GM18868 (cell line): ENCODE measurements at regions not wholly inside any gene's neighbourhood (a gene's known extent, or its start where the extent isn't known, plus 50 kb on each side); places are given as distances from the start of the nearest gene placed in this dataset.
"Not testable (repeated sequence)": the region's sequence is repeated elsewhere in the genome, so short reads cannot be mapped to it uniquely, and the experiment has no call there.

ENCODE experiments used
- ATAC-seq: cut with Tn5 transposase; IDR thresholded peaks from one replicate; pipeline ENCODE4 v1.9.1; 2021; ENCODE audit warnings: mild to moderate bottlenecking, moderate library complexity; ENCODE audit not compliant: unreplicated experiment

DNA sequence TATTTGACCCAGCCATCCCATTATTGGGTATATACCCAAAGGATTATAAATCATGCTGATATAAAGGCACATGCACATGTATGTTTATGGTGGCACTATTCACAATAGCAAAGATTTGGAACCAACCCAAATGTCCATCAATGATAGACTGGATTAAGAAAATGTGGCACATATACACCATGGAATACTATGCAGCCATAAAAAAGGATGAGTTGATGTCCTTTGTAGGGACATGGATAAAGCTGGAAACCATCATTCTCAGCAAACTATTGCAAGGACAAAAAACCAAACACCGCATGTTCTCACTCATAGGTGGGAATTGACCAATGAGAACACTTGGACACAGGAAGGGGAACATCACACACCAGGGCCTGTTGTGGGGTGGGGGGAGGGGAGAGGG is 147.3 kb upstream of the STK26 start:
- ATAC-seq = not testable (repeated sequence)

DNA sequence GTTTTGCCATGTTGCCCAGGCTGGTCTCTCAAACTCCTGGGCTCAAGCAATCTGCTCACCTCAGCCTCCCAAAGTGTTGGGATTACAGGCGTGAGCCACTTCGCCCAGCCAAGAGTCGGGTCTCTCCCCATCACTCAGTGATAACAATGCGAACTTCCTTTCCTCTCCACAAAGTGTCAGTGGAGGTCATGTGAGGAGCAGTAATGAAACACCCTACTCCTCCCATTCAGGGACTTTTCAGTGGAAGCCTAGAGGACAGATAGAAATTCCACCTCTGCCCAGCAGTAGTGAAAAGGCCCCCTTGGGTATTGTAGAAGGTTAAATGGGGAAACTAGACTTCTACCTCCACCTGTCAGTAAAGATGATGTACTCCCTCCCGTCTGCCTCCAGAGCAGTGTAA is 141.9 kb upstream of the STK26 start:
- no peak for ATAC-seq

DNA sequence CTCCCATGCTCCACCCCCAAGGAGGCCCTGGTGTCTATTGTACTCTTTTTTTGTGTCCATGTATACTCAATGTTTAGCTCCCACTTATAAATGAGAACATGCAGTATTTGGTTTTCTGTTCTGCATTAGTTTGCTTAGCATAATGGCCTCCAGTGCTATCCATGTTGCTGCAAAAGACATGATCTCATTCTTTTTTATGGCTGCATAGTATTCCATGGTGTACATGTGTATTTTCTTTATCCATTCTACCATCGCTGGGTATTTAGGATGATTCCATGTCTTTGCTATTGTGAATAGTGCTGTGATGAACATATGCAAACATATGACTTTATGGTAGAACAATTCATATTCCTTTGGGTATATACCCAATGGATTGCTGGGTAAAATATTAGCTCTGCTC is 138.1 kb upstream of the STK26 start:
- not testable (repeated sequence) for ATAC-seq

DNA sequence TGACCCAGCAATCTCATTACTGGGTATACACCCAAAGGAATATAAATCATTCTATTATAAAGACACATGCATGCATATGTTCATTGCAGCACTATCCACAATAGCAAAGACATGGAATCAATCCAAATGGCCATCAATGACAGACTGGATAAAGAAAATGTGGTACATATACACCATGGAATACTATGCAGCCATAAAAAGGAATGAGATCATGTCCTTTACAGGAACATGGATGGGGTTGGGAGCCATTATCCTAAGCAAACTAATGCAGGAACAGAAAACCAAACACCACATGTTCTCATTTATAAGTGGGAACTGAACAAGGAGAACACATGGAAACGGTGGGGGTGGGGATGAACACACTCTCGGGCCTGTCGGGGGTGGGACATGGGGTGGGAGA is 129.2 kb upstream of the STK26 start:
- not testable (repeated sequence) for ATAC-seq

DNA sequence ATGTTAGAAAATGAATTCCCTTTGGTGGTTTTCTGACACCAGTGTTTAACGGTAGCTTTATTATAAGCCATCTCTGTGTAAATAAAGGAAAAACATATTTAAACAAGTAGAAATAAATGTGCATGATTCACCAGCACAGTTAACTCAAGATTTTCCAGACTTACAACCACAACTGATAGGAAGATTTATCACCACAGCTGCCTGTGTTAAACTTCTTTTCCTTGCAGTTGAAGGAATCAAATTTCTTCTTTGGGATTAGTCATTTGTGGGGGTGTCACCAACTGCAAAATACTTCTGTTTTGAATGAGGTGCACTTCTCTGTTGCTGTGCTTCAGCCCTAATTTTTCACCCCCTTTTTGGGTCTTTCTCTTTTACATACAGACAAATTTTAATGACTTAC is 128.1 kb upstream of the STK26 start:
- no peak for ATAC-seq

DNA sequence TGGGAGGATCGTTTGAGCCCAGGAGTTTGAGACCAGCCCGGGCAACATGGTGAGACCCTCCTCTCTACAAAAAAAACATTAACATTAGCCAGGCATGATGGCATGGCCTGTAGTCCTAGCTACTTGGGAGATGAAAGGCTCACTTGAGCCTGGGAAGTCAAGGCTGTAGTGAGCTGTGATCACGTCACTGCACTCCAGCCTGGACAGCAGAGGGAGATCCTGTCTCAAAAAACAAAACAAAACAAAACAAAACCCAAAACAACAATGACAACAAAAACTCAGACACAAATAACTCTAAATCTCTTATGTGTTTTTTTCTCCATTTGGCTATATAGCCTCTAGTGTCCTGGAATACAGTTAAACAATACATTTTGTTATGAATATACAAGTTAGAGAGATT is 127.3 kb upstream of the STK26 start:
- ATAC-seq = no peak

DNA sequence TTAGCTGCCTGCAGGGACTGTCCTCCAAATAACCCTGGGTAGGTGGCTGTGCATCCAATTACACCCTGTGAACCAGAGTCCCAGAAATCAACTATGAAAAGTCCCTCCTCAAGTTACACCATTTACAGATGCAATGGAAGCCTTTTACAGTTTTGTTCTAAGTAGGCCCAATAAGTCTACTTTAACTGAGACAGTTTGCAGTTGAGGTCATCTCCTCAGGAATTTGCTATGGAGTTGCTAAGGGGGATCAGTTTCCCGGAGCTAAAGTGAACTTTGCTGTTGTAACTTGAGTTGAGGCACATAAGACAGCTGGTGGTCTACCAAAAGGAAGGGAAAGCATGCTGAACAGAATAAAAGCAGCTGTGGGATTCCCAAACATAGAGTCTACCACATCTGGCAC is 121.6 kb upstream of the STK26 start:
- ATAC-seq = no peak

DNA sequence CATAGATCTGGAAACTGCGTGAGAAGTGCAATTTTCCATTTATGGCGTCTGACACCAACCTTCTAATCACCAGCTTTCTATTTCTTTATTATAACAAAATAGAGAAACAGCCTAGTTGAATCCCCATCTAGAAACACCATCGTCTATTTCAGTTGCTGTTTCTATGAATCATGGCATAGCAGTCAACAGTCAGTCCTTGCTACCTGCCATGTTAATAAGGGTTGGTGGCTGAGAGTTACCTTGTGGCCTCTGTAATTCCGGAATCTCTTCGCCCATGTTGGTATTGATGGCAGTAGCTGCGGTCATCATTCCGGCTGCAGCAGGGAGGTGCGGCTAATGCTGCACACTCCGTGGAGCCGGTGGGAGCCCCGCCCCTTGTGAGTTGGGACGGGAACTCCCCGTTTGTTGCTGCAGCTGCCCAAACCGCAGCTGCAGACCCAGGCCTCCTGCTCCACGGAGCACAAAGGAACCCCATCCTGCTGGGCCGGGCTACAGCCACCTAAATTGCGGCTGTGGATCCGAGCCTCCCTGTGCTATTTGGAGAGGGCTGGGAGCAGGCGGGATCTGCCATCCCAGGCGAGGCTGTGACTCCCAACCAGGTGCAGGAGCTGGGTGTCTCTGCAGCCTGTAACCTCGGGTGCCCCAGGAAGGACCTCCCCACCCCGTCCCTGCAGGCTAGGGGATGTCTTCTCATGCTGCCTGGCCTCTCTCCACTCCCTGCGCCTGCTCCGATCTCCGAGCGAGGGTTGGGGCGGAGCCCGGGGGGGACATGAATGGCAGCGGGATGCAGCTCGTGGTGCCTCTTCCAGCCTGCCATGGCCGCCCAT is 115.4 kb upstream of the STK26 start:
- ATAC-seq = no peak

DNA sequence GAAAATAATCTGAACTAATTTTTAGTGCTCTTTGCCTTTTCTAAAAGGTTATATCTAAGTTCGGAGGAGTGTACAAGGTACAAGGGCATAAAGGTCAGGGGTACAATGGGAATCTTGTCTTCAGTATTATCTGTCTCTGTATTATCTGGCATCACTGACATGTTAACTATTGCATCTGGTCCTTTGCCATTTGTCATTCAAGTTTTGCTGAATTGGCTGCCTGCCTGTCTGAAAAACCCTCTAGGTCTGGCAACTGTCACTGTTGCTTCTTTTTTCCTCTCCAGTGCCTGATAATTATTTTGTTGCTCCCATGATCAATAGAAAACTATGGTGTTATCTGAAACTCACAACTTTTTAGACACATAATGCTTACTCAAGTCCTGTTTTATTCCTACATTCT is 112.5 kb upstream of the STK26 start:
- ATAC-seq = no peak

DNA sequence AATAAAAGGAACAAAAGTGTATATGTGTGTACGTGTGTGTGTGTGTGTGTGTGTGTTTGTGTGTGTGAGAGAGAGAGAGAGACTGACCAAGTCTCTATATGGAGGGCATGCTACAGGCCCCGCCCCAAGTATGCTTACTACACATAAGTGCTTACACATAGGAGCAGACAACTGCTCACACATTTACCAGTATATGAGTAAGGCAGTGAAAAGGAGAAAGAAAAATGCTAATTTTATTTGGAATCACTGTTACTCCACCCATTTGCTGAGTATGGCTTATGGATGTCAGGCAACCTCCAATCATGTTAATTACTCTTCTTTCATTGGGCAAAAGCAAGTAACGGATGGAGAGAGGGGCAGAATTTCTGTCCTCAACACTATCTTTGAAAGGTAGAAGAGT is 107.6 kb upstream of the STK26 start:
- ATAC-seq = no peak

DNA sequence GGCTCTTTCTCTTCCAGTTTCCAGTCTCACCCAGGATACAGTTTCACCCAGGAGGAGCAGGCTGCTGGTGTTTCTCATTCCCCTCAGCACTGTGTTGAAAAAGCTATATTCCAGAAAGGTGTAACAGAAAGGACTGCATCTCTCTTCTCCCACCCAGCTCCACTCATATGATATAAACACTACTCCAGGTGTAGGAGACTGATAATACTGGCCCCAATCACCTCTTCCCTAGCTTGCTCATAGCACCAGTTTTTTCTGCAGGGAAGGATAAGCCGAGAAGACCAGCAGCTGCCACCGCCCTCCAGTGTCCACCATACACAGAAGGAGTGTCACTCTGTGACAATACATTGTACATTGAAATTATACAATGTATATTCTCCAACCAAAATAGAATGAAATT is 105.5 kb upstream of the STK26 start:
- ATAC-seq = no peak

DNA sequence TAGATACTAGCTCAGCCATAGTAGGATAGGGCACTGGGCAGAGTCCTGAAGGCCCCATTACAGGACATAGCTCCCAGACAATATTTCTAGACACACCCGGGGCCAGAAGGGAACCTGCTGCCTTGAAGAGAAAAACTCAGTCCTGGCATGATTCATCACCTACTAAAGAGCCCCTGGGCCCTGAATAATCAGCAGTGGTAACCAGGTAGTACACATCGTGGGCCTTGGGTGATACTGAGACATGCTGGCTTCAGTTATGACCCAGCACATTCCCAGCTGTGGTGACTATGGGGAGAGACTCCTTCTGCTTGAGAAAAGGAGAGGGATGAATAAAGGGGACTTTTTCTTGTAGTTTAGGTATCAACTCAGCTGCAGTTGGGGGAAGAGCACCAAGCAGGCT is 104.3 kb upstream of the STK26 start:
- ATAC-seq = no peak

DNA sequence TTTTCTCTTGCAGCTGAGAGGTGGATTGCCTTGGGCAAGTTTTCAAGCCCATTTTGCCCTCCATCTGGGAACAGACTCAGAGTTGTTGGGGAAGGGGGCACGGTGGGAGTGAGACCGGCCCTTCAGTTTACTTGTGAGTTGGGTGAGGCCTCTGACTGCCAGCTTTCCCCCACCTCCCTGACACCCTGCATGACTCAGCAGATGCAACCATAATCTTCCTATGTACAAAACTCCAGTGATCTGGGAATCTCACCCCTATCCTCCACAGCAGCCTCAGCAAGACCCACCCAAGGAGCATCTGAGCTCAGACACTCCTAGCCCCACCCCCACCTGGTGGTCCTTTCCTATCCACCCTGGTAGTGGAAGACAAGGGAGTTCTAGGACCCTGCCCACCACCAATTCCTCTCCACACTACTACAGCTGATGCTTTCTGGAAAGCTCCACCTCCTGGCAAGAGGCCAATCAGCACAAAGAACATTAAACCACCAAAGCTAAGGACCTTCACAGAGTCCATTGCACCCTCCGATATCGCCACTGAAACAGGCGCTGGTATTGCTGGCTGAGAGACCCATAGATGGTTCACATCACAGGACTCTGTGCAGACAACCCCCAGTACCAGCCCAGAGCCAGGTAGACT is 99.4 kb upstream of the STK26 start:
- no peak for ATAC-seq

DNA sequence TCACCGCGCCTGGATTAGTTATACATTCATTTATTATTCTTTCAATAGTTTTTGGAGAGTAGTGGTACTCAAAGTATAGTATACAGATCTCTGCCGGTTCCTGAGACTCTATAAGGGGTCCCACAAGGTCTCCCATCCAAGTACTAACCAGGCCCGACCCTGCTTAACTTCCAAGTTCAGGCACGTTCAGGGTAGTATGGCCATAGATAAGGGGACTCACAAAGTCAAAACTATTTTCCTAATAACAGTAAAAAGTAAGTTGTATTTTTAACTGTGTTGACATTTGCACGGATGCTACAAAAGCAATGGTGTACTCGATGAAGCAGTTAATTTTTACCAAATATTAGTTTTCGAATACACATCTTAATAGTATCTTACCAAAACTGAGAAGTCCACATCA is 84.4 kb upstream of the STK26 start:
- ATAC-seq = no peak

DNA sequence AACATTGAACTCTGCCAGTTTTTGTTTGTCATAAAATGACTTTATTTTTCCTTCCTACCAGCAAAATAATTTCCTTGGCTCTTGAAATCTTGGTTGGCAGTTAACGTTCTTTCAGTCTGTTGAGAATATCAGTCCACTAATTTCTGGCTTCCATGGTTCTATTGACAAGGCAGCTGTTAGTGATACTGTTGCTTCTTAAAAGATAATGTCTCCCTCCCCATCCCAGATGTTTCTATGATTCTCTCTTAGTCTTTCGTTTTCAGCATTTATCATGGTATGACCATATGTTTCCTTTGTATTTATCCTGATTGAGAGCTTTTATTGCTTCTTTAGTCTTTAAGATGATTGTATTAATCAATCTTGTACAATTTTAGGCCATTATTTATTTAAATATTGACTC is 81.1 kb upstream of the STK26 start:
- ATAC-seq = no peak

DNA sequence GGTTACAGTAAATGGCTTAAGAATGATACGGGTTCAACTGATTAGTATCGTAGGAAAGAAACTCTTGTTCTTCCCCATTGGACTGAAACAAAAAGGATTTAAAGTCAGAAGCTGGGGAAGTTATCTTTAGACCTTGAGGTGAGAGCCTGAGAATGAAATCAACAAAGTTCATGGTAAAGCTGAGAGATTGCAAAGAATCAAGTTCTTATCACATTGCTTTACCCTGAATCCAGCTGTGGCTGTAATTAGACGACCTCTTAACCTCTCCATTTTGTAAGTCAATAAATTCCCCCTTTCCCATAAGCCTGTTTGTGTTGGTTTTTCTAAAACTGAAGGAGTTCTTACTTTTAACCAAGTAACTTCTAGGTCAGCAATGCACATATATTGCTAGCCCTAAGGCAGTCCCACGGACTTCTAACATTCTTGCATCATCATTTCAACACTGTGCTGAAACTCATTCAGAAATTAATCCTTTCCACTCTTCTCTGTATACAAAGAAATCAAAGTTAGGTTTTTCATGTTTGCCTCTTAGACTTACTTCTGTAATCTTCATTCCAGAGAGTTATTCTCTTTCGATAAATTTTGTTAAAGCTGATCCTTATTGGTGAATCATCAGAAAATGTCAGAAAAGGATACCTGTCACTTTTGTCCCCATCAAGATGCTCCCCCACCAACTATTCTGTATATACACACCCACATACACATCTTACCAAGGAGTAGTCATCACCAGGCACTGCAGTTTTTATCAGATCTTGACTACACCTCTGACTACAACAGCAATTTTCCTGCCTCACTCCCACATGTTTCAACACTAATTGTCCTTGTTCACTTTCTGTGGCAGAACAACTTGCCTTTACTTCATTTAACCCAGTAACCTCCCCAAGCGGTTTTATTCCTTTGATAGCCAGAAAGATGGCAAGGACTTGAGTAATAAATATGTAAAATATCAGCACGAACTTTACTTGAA is 77.9 kb upstream of the STK26 start:
- ATAC-seq = no peak

DNA sequence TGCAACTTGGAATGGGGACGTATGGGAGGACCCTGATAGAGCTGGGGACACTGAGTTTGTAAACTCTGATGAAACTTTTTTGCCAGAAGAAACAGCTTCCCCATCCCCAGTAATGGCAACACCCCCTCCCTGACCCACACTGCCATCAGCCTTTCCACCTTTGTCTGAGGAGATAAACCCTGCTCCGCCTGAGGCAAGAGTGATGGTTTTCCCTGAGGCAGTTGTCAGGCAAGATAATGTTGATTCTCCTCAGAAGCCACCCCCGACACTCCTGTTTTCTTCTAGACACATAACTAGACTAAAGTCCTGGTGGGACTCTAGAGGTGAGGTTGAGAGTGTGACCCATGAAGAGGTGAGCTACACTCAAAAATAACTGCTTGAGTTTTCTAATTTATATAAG is 71.9 kb upstream of the STK26 start:
- no peak for ATAC-seq

DNA sequence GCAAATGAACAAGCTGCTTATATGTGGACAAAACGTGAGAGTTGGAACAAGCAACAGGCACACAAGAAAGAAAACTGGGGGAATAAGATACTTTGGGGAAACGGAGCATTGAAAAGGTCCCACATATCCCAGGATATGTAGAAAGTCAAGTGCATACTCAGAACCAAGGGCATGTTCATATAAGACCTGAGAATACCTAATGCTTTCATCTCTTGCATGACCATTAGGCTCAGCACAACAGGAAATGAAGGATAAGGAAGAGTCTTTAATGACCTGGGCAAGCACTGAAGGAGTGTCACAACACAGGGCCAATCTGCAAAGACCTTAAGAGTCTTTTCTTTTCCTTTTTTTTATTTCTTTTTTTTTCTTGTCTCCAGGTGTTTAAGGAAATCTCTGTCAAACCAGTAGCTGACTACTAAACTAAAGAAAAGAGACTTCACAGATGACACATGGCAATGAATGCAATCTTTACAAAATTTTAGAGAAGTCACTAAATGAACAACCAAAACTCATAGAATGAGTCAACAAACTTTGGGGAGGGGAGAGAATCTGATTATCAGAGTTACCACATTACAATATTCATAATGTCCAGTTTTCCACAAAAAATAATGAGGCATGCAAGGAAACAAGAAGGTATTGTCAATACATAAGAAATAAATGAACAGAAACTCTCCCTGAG is 67.9 kb upstream of the STK26 start:
- peak; percentile 62 for ATAC-seq

DNA sequence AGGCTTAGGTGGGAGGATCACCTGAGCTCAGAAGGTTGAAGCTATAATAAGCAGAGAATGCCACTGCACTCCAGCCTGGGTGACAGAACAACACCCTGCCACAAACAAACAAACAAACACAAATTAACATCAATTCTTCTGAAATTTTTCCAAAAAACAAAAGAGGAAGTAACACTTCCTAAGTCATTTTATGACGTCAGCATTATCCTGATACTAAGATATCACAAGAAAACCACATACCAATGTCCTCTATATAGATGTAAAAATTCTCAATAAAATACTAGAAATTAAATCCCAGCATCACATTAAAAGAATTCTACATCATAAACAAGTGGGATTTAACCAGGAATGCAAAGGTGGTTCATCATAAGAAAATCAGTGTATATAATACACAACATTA is 64.4 kb upstream of the STK26 start:
- no peak for ATAC-seq

DNA sequence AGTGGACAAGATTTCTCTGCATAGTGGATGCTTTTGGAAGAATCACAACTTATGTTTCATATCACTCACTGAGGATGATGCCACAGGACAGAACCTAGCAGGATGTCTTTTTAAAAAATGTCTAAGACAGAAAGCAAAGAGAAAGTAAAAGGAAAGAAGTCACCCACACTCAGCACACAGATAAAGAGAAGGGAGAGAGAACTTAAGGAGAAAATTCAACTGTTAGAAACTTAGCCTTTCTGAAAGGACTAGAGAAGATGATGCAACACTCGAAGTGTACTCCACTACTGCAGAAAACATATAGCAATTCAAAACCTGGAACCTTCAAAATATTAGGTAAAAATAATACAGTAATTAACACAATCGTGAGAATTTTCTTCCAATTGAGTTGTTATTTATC is 52.8 kb upstream of the STK26 start:
- no peak for ATAC-seq
